CD4-positive, alpha-beta T cell (primary cell): ENCODE measurements at regions not wholly inside any gene's neighbourhood (a gene's known extent, or its start where the extent isn't known, plus 50 kb on each side); places are given as distances from the start of the nearest gene placed in this dataset.

Source experiments
- ATAC-seq: fragments of 200-7000 bp; cut with Tn5 transposase; one replicate; pipeline ENCODE4 v1.10.0; 2022; ENCODE audit warnings: mild to moderate bottlenecking; ENCODE audit not compliant: poor library complexity
- CTCF ChIA-PET: fragments of 350-600 bp; sonication (Branson Sonifier 250); formaldehyde crosslinking; loops from one replicate; lab custom pipeline; 2021; ENCODE audit warnings: antibody characterized with exemption, inconsistent platforms; lab: Charles Lee
- POLR2A ChIA-PET: fragments of 350-600 bp; sonication (Branson Sonifier 250); formaldehyde crosslinking; loops from one replicate; lab custom pipeline; 2021; ENCODE audit warnings: antibody characterized with exemption, inconsistent platforms; lab: Charles Lee
- DNase-seq, 14 experiments: peaks; one replicate each; pipeline ENCODE4 v3.0.0-alpha.2; 2013 to 2020; ENCODE audit warnings: mixed read lengths in 2 of 14
- H3K27ac ChIP-seq, 2 donors: one replicate each; pipeline versions ENCODE4 v1.5.1 to v1.7.0; 2013; ENCODE audit warnings: low read length in 2 of 2, low read depth in 1 of 2, mild to moderate bottlenecking in 1 of 2
- H3K27me3 ChIP-seq, 2 experiments: 1 replicate in 1 of 2; 2 replicates in 1 of 2; pipeline versions ENCODE4 v1.6.1 to v1.7.0; 2013; ENCODE audit warnings: low read length in 2 of 2, control low read depth in 1 of 2, mild to moderate bottlenecking in 1 of 2, moderate library complexity in 1 of 2; ENCODE audit not compliant: insufficient read depth in 2 of 2, control insufficient read depth in 1 of 2
- H3K36me3 ChIP-seq: one replicate; pipeline ENCODE4 v1.6.1; 2013; ENCODE audit warnings: low read length, control low read depth; ENCODE audit not compliant: insufficient read depth
- H3K4me1 ChIP-seq: one replicate; pipeline ENCODE4 v1.6.1; 2013; ENCODE audit warnings: low read length, control low read depth; ENCODE audit not compliant: insufficient read depth
- H3K4me3 ChIP-seq: one replicate; pipeline ENCODE4 v1.5.1; 2013; ENCODE audit warnings: mild to moderate bottlenecking, low read length, moderate library complexity
- H3K9me3 ChIP-seq, 2 experiments: 1 replicate in 1 of 2; 2 replicates in 1 of 2; pipeline versions ENCODE4 v1.6.1 to v1.7.0; 2013; ENCODE audit warnings: low read length in 2 of 2, mild to moderate bottlenecking in 2 of 2, control low read depth in 1 of 2, moderate library complexity in 1 of 2; ENCODE audit not compliant: control insufficient read depth in 1 of 2, insufficient read depth in 1 of 2
- H3K27ac Mint-ChIP-seq: one replicate; pipeline ENCODE4 v1.8.0; 2020; ENCODE audit warnings: mixed read lengths
- H3K27me3 Mint-ChIP-seq: one replicate; pipeline ENCODE4 v1.8.0; 2021; ENCODE audit warnings: mixed read lengths
- H3K36me3 Mint-ChIP-seq: one replicate; pipeline ENCODE4 v1.8.0; 2021; ENCODE audit warnings: low read depth, mixed read lengths
- H3K4me1 Mint-ChIP-seq: one replicate; pipeline ENCODE4 v1.8.0; 2021; ENCODE audit warnings: low read depth, mixed read lengths
- H3K4me3 Mint-ChIP-seq: one replicate; pipeline ENCODE4 v1.8.0; 2020; ENCODE audit warnings: mild to moderate bottlenecking, mixed read lengths
- H3K9me3 Mint-ChIP-seq: one replicate; pipeline ENCODE4 v1.8.0; 2020; ENCODE audit warnings: mixed read lengths
- intact Hi-C, 2 experiments: fragments of 100-400 bp; cut with DNase I in 1 of 2; cut with micrococcal nuclease in 1 of 2; formaldehyde crosslinking; loops; one replicate each; pipeline versions ENCODE4 v1.15.1 to v1.9.0; 2023 to 2025; cut with DNase I, micrococcal nuclease
- TF ChIP-seq, protein P1 (sequence below): fragments of 200-600 bp; IDR thresholded peaks from one replicate; pipeline ENCODE4 v1.8.0; 2022; ENCODE audit warnings: antibody characterized with exemption, mild to moderate bottlenecking

- H3K9me3 Mint-ChIP-seq, result no peaks in the 10 kb centered on the region
- TF ChIP-seq, protein P1, sequence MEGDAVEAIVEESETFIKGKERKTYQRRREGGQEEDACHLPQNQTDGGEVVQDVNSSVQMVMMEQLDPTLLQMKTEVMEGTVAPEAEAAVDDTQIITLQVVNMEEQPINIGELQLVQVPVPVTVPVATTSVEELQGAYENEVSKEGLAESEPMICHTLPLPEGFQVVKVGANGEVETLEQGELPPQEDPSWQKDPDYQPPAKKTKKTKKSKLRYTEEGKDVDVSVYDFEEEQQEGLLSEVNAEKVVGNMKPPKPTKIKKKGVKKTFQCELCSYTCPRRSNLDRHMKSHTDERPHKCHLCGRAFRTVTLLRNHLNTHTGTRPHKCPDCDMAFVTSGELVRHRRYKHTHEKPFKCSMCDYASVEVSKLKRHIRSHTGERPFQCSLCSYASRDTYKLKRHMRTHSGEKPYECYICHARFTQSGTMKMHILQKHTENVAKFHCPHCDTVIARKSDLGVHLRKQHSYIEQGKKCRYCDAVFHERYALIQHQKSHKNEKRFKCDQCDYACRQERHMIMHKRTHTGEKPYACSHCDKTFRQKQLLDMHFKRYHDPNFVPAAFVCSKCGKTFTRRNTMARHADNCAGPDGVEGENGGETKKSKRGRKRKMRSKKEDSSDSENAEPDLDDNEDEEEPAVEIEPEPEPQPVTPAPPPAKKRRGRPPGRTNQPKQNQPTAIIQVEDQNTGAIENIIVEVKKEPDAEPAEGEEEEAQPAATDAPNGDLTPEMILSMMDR, result no peak
- Histone ChIP-seq H3K27me3 (no peaks in the 10 kb centered on the region), H3K9me3 (no peaks in the 10 kb centered on the region), H3K27ac (no peak overlapping the region), H3K4me3 (no peak overlapping the region), H3K4me1 (no peaks in the 10 kb centered on the region), H3K36me3 (no peaks in the 10 kb centered on the region)
- H3K27ac Mint-ChIP-seq, result no peak overlapping the region
- no peaks in the 10 kb centered on the region for H3K4me1 Mint-ChIP-seq
- DNase-seq (no peak), ATAC-seq (no peak)
- H3K27me3 Mint-ChIP-seq, result no peaks in the 10 kb centered on the region
- POLR2A ChIA-PET, result no interaction called here
- H3K4me3 Mint-ChIP-seq, result no peak overlapping the region
- H3K36me3 Mint-ChIP-seq, result peaks cover 8% of the 10 kb centered on the region
- CTCF ChIA-PET, result no interaction called here
- intact Hi-C loops, result no loop called here
These were observed 254.4 kb downstream of the BRD1 start for GRCh38 chr22:49573109-49573765.

DNA sequence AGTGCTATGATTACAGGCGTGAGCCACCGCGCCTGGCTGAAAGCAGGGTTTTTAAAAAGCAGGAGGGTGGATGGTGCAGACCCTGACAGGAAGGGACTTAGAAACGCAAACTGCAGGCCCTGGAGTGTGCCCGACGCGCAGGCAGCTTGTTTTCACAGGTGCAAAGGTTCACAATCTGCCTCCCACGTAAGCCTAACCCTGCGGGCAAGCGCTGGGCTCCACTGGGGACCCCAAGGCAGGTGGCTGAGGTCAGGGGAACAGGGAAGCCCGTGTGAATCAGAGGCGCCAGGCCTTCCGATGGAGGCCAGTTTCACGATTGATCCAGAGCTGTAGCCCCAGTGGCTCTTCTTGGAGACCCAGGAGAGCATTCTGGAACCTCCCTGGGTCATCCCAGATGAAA lies 256.3 kb downstream of the BRD1 start:
- H3K4me3 ChIP-seq, result no peak overlapping the region
- TF ChIP-seq, protein P1, result no peak
- Mint-ChIP-seq H3K36me3 (peaks cover 5% of the 10 kb centered on the region), H3K4me3 (no peak overlapping the region), H3K9me3 (no peaks in the 10 kb centered on the region), H3K27ac (no peak overlapping the region), H3K27me3 (no peaks in the 10 kb centered on the region), H3K4me1 (no peaks in the 10 kb centered on the region)
- ATAC-seq (no peak), DNase-seq (no peak)
- intact Hi-C loops, result no loop called here
- no peaks in the 10 kb centered on the region for H3K36me3 ChIP-seq
- ChIA-PET POLR2A (no interaction called here), CTCF (no interaction called here)
- no peaks in the 10 kb centered on the region for H3K9me3 ChIP-seq
- H3K4me1 ChIP-seq, result no peaks in the 10 kb centered on the region
- H3K27ac ChIP-seq, result no peak overlapping the region
- no peaks in the 10 kb centered on the region for H3K27me3 ChIP-seq

GRCh38 chr22:49570032-49570848 lies 257.4 kb downstream of the BRD1 start:
- no peaks in the 10 kb centered on the region for H3K36me3 Mint-ChIP-seq
- H3K27me3 ChIP-seq, result no peaks in the 10 kb centered on the region
- intact Hi-C loops, result no loop called here
- no peaks in the 10 kb centered on the region for H3K36me3 ChIP-seq
- POLR2A ChIA-PET, result no interaction called here
- no peaks in the 10 kb centered on the region for H3K9me3 Mint-ChIP-seq
- TF ChIP-seq, protein P1, result no peak
- H3K4me3 ChIP-seq, result no peak overlapping the region
- ATAC-seq (no peak), DNase-seq (peak in 1 of 14 experiments; percentile 20)
- H3K4me1 Mint-ChIP-seq, result no peaks in the 10 kb centered on the region
- no peak overlapping the region for H3K4me3 Mint-ChIP-seq
- no peak overlapping the region for H3K27ac ChIP-seq
- H3K9me3 ChIP-seq, result no peaks in the 10 kb centered on the region
- no peaks in the 10 kb centered on the region for H3K4me1 ChIP-seq
- CTCF ChIA-PET, result no interaction called here
- no peak overlapping the region for H3K27ac Mint-ChIP-seq
- no peaks in the 10 kb centered on the region for H3K27me3 Mint-ChIP-seq
